ENCODE measurements at regions not wholly inside any gene's neighbourhood (a gene's known extent, or its start where the extent isn't known, plus 50 kb on each side); places are given as distances from the start of the nearest gene placed in this dataset.

DNA sequence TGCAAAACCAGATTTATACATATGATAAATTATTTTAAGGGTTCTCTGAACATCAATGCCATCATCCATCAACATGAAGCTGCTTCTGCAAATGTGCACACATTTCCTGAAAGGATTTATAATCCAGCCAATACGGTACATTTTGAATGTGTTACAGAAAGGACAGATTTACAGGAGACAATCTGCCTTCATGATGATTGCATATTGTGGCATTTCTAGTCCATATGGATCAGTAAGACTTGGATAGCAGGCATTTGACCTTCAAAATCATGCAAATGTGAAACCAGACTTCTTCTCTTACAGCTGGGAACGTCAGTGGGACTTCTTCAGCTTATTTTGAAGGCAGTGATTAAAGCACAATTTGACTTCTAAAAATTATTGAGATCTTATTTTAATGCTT is 217.3 kb upstream of the GK2 start:
- TF ChIP-seq, protein P1, sequence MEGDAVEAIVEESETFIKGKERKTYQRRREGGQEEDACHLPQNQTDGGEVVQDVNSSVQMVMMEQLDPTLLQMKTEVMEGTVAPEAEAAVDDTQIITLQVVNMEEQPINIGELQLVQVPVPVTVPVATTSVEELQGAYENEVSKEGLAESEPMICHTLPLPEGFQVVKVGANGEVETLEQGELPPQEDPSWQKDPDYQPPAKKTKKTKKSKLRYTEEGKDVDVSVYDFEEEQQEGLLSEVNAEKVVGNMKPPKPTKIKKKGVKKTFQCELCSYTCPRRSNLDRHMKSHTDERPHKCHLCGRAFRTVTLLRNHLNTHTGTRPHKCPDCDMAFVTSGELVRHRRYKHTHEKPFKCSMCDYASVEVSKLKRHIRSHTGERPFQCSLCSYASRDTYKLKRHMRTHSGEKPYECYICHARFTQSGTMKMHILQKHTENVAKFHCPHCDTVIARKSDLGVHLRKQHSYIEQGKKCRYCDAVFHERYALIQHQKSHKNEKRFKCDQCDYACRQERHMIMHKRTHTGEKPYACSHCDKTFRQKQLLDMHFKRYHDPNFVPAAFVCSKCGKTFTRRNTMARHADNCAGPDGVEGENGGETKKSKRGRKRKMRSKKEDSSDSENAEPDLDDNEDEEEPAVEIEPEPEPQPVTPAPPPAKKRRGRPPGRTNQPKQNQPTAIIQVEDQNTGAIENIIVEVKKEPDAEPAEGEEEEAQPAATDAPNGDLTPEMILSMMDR (IDR thresholded peaks at IDR 0.05) = no peak
- no peak for TF ChIP-seq POLR2A (IDR thresholded peaks at IDR 0.05)

Data from thyroid gland (tissue), 4 donors.